GM21737 (cell line): ENCODE measurements at regions not wholly inside any gene's neighbourhood (a gene's known extent, or its start where the extent isn't known, plus 50 kb on each side); places are given as distances from the start of the nearest gene placed in this dataset.

Experiments
- ATAC-seq: cut with Tn5 transposase; IDR thresholded peaks from one replicate; pipeline ENCODE4 v1.9.1; 2021; ENCODE audit warnings: mild to moderate bottlenecking, moderate library complexity; ENCODE audit not compliant: unreplicated experiment

DNA sequence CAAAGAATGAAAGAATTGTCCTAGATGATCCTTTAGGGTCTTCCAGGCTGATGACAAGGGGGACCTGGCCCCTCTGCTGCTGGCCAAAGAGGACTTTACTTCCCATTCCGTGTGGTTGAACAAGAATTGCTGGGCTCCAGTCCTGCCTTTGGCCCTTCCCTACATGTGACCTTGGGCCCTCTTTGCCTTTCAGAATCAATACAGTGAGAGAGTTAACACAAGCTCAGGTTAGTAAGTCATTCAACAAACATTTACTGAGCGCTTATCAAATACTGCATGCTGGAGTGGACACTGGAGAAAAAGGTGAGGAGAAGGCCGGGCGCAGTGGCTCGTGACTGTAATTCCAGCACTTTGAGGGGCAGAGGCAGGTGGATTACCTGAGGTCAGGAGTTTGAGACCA, 113.1 kb downstream of the C9orf50 start:
- no peak for ATAC-seq

DNA sequence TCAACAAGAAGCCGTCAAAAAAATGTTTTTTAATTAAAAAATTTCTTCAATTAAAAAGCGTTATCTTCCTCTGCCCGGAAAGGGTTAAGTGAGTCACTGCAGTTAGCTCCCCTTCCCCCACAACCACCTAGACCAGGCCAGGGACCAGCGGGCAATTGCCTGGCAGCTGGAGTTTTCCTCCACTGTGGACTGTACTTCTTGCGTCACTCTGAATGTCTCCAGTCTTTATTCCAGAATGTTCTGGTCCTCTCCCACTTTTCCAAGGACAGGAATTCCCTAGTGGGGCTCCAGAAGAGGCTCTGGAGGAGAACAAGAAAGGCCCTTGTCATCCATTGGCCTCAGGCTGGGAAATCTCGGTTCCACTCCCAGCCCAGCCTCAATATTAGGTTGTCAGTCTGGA, 114.0 kb downstream of the C9orf50 start:
- ATAC-seq, result no peak

DNA sequence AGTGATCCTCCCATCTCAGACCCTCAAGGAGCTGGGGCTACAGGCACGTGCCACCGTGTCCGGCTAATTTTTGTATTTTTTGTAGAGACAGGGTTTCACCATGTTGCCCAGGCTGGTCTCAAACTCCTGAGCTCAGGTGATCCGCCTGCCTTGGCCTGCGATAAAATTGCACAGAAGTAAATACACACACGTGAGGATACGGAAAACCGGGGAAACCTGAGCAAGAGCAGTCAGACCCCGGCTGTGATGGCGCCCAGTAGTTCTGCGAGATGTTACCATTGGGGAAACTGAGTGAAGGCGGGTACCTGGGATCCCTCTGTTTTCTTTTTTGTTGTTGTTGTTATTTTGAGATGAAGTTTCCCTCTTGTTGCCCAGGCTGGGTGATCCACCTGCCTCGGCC, 114.9 kb downstream of the C9orf50 start:
- ATAC-seq, result no peak

DNA sequence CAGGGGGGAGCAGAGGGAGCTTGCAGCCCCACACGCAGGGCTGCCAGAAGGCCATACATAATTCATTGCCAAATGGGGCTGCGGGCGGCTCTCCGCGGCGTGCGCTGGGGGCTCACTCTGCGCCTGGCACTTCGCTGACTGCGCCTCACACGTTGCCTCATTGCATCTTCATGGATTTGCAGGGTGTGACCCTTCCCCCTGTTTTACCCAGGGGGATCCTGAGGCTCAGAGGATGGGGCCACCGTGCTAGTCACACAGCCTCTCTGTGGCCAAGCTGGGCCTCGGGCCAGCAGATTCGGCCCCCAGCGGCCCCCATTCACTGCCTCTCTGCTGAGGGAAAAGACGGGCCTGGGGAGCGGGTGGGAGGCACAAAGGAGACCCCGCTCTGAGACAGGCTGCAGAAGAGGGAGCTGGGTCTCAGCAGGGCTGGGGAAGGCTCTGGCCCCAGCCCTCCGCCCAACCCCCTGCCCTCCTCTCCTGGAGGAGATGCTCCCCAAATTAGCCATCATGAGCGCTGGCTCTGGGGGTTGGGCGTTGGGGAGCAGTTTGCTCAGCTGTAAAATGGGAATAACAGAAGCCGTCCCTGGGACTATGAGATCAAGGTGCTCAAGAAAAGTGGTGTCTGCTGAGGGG, 115.5 kb downstream of the C9orf50 start:
- ATAC-seq, result no peak

DNA sequence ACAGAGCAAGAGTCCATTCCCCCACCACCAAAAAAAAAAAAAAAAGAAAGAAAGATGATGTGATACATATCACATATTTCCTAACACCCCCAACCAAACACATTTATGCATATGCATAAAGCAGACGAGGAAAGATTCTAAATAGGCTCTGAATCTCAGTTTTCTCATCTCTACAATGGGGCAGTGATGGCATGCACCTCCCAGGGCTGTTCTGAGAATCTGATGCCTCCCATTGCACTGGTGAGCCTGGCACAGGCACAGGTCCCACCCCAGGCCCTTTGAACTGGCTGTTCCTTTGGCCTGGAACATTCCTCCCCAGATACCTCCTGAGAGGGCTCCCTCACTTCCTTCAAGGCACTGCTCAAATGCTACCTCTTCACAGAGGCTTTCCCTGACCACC, 116.5 kb downstream of the C9orf50 start:
- no peak for ATAC-seq

DNA sequence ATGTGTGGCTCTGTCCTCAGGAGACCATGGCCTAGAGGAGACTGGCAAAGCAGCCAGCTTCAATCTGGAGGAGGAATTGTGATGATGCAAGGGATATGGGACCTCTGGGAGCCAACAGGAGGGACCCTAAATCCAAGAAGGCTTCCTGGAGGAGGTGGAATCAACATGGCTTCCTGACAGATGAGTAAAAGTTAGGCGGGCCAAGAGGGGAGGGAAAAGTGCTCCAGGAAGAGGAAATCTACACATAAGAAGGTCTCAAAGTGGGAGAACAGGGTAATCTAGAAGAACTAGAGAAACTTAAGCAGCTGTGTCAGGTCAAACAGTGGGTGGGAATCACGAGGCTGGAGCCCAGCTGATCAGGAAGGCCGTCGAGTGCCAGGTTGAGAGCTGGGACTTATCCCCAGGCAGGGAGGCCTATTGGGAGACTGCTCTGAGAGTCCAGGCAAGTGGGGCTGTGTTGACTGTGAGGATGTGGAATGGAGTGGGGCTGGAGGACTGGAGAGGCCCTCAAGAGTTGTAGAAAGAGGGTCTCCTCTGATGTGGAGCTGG, 119.1 kb downstream of the C9orf50 start:
- no peak for ATAC-seq

DNA sequence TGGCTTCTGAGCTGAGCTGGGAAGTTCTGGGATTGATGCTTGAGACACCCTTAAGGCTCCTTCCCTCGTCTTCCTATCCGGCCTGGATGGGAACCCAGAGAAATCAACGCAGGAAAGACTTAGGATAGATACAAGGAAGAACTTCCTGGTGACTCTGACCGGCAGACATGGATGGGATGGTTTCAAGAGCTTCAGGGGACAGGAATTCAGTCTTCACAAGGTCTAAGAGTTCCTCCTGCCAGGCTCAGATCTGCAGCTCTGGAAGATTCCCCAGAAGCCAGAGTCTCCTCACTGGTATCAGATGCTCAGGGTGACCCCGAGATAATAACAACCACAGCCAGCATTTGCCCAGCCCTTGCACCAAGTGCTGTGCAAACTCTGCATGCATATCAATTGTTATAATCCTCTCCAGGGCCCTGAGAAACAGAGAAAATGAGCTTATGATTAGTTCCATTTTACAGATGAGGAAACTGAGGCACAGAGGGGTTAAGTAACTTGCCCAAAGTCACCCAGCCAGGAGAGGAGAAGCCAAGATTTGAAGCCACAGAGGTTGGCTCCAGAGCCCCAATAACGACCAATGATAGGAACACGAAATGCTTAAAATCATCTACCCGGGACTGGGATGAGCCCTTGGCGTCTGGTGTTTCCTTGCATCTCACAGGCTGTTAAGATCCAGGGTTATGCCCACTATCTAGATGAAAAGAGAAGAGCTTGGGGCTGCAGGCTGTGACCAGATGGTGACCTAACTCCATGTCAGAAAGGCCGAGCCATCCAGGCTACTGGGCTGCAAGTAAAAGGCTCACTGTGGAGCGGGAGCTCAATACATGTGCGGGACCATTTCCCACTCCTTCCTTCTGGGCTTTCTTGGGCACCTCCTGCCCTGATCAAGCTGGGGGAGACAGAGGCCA, 119.8 kb downstream of the C9orf50 start:
- ATAC-seq, result no peak

DNA sequence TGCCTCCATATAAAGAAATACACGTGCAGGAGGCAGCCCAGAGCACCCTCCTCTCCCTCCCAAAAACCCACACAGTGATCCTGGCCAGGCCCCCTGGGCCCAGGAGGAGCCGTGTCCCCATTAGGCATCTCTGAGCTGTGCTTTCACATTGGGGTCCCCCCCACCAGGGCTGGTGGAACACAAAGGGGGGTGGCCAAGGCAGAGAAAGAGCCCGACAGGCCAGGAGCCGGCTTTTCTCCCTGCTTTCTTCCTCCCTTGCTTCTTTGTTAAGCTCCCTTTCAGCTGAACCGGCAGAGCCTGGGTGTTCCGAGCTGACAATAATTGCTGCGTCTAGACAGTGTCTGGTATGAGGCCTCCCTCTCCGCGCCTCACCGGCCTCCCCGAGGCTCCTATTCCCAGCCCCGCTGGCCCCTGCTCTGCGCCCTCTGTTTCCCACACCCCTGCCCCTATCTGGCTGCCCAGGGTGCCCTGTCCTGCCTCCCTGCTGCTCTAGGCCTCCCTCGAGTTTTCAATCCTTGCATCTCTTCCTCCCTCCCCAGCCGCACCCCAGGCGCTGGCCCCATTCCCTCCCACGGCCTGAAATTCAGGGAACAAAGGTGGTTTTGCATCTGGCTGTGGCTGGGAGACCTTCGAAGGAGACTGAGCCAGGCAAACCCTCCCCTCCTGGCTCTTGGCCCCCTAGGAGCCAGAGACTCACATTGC, 120.6 kb downstream of the C9orf50 start:
- ATAC-seq, result no peak

DNA sequence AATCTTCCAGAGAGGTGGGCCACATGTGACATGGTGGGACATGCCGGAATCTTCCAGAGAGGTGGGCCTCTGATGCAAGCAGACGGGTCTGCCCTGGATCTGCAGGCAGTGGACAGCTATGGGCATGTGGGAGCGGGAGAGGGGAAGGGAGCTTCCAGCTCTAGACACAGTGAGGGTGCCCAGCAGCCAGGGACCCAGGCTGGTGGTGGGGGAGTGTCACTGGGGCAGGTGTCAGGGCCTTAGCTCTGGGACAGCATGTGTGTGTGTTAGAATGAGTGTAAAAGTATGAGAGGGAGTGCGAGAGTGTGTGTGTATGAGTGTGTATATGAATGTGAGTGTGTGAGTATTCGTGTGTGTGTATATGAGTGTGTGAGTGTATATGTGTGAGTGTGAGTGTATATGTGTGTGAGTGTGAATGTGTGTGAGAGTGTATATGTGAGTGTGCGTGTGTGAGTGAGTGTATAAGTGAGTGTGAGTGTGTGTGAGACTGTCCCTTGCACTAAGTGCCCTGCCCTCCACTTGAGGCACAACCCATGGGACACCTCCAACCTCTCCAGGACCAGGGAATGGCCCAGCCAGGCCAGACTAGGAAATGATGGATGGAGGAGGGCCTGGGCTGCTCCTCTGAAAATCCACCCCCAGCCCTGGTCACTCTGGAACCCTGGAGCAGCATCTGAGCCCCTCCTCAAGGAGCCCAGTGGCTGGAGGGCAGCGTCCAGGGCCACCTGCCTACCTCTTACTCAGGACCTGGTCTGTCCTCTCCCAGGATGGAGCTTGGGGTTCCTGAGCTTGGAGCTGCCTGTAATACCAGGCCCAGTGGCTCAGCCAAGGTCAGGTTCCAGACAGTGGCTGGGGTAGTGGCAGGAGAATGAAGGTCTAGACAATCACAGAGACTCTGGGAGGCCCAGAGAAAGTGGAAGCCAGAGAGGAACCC, 122.2 kb downstream of the C9orf50 start:
- ATAC-seq, result no peak

DNA sequence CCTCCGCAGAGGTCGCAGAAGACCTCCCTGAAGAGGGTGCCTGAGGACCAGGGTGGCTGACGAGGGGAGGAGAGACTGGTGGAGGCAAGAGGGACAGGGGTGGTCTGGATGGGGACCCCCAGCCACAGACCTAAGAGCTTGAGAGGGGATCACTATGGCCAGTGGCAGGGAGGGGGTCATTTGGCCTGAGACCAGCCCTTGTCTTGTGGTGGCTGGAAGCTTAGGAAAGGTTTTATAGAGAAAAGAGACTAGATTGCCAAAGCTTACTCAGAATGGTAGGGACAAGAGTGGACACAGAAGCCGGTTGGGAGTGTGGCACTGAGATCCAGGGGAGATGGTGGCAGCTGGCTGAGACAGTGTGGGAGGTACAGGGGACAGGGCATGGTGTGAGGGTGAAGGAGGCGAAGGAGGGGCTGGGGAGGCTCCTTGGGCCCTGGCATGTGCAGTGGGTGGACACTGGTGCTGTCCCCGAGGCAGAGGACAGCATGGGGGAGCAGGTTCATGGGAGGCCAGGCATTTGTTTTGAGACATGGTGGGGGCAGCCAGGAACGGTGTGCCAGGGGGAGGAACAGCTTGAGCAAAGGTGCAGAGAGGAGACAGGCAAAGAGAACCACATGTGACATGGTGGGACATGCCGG, 123.0 kb downstream of the C9orf50 start:
- no peak for ATAC-seq

DNA sequence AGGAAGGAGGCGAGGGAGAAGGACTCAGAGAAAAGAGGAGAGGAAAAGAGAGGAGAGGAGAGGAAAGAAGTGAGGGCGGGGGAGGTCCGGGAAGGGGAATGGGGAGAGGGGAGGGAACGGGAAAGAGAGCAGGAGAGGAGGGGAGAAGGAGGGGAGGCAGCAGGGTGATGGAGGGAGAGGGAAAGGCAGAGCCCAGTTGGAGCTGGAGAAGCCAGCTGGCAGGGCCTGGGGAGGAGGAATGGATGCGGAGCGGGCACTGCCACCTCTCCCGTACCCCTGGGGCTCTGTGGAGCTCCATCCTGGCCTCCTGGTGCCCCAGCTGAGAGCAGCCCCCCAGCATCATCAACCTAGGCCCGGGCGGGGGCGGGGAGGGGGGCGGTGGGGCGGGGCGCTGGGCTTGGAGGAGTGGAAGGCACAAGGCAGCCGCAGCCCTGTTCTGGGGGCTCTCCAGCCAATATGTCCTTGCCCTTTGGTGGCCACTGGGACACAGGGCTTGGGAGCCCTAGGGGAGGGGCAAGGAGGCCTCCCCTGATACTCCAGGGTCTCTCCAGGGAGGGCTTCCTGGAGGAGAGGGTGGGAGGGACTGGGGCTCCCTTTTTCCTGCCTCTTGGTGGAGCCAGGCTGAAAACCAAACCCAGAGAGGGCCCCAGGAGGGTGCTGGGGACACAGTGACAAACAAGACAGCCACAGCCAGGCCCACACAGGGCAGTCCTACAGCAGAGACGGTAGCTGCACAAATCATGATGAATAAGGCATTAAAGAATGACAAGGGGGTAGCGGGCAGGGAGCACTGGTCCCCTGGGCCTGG, 123.7 kb downstream of the C9orf50 start:
- ATAC-seq, result no peak

DNA sequence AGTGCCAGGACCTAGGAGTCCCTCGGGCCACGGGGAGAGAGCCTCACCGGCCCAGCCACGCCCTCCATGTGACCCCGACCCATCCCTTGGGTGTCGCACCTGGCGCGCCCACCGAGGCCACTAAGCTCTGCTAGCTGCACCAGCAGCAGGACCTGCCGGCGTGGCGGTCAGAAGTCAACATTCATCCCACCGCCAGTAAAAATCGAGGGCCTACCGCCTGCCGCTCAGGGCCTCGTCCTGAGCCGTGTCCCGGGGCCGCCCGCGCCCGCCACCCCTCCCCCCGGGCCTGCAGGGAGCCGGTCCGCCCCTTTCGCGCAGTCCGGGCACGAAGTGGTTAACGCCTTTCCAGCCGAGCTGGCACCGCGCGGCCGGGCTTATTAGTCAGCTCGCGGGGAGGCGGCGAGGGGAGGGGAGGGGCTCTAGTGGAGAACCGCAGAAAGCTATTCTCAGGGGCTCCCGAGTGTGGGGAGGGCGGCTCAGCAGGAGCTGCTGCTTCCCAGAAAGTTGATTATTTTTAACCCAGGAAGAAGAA, 124.4 kb downstream of the C9orf50 start:
- ATAC-seq, result no peak

DNA sequence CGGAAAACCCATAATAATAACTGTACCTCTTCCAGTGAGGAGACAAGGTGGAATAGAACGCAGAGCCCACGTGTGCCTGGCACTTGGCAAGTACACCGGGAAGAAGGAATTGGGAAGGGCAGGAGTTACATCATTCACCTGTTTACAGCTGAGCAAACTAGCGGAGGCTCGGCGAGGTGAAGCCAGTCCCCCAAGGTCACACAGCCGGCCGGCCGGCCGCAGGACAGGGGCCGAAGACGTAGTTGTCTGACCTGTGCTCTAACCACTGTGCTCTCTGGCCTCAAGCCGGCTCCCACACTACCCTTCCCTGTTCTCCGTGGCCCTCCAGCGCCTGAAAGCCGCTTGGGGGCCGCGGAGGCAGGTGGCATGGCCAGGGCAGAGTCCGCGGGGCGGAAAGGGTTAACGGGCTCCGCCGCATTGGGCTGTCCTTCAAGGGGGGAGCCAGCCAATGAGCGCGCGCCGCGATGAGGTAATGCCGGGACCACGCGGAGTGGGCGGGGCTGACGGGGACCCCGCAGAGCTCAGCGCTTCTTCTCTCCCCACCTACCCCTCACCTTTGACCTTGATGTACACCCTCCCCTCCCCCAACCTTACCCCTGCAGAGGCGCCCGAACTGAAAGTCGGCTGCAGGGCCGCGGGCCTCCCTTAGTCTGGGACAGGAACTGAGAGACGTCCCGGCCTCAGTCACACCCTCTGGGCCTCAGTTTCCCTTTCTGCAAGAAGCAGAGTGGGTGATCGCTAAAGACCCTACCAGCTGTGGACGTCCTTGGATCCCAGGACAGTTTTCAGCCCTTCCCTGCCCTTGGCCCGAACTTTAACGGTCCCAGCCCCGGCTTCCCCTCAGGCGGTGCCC, 125.1 kb downstream of the C9orf50 start:
- no peak for ATAC-seq

DNA sequence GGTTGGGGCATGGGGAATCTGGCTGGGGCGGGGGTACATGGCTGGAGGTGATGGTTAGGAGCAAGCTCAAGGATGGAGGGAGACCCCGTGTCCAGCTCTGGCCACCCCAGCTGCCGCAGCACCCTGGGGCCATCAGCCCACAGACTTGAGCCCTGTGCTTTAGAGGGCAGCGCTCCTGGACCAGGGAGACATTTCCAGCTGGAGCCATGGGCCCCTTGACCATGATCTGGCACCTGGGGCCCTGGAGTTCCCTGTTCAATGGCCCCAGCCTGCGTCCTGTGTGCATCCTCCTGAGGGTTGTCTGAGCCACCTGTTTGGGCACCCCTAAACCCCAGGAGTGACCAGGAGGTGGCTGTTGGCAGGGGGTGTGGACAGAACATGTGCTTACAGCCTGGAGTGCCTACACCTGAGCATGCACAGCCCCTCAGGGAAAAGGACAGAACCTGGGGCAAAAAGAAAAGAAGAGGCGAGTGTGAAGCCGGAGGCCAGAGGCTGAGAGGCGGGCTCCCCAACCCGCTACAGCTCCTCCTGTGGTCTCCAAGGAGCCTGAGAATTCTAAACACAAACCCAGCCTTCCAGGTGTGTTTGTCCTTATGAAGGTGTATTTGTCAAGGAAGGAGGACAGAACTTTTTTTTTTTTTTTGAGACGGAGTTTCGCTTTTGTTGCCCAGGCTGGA, 126.7 kb downstream of the C9orf50 start:
- ATAC-seq, result no peak

DNA sequence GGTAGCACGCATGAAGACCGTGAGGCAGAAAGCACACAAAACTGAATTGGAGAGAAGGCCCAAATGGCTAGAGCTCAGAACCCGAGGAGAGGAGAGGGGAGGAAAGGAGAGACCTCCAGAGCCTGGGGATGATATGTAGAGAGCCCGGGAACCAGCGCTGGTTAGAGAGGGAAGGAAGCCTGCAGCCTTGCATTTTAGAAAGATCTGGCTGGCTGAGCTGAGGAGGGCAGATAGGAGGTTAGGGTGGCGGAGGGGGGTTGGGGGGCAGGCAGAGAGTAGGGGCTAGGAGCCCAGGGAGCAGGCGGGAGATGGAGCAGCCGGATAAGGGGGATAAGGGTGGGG, 127.2 kb downstream of the C9orf50 start:
- no peak for ATAC-seq

DNA sequence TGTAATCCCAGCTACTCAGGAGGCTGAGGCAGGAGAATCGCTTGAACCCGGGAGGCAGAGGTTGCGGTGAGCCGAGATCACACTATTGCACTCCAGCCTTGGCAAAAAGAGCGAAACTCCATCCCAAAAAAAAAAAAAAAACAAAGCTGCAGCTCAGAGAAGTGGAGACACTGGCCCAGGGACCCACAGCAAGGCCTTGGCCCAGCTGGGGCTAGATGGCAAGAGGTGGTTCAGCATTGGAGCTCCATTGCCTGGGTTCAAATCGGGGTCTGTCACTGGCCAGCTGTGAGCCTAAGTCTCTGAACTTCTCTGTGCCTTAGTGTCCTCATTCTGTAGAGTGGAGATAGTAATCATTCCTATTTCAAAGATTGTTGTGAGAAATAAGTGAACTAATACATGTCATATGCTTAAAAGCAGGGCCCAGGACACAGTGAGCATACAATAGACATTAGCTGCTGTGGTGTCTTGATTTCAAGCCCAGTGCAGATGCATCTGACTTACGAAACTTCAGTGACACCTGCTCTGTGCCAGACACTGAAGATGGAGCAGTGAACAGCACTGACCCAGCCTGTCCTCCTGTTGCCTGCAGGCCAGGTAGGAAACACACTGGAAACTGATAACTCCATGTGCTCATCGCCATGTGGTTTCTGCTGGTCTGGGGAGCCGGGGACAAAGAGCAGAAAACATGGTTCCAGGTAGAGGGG, 127.7 kb downstream of the C9orf50 start:
- ATAC-seq, result no peak

DNA sequence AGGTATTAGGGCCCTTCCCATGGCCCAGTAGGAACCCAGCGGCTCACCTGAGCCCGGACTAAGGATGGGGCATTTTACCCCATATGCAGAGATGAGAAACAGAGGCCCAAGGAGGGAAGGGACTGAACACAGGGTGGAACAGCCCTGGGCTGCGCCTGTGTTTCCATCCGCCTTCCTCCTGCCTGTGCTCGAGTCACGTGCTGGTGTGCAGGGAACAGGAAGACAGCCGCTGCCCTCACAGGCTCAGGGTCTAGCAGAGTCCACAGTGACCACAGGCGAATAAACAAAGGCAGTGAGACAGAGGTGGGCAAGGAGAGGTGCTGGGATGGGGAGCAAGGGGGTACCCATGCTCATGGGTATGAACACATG, 129.4 kb downstream of the C9orf50 start:
- ATAC-seq, result no peak
